ENCODE measurements at regions not wholly inside any gene's neighbourhood (a gene's known extent, or its start where the extent isn't known, plus 50 kb on each side); places are given as distances from the start of the nearest gene placed in this dataset.
A peak's percentile ranks its signal among the peaks of the same experiment; 100 is the strongest.

DNA sequence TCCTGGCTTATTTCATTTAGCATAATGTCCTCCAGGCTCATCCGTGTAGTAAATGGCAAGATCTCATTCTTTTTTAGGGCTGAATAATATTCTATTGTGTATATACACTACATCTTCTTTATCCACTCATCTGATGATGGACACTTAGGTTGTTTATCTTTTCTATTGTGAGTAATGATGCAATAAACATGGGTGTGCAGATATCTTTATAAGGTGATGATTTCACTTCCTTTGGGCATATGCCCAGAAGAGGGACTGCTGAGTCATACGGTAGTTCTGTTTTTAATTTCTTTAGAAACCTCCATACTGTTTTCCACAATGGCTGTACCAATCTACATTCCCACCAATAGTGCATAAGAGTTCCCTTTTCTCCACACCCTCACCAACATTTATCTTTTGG, 317.6 kb upstream of the CNKSR2 start:
- Mint-ChIP-seq H3K36me3 (no peaks in the 10 kb centered on the region), H3K9me3 (peaks cover 8 to 15% of the 10 kb centered on the region in 2 donors), H3K27ac (no peak overlapping the region)
- DNase-seq (ENCODE audit: low spot score in 2 of 2): no peak
- no peak for ATAC-seq

DNA sequence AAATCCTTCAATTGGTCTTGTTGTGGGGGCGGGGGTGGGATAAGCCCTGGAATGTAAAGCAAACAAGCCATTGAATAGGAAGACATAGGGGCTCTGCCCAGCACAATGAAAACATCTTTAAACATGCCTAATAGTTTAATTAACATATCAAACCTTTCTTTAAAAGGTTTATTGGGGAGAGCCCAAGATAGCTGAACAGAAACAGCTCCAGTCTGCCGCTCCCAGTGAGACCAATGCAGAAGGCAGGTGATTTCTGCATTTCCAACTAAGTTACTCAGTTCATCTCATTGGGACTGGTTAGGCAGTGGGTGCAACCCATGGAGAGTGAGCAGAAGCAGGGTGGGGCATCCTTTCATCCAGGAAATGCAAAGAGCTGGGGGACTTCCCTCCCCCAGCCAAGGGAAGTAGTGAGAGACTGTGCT, 327.2 kb upstream of the CNKSR2 start:
- no peaks in the 10 kb centered on the region for H3K36me3 Mint-ChIP-seq
- H3K9me3 Mint-ChIP-seq: no peaks in the 10 kb centered on the region
- no peak for DNase-seq (ENCODE audit: low spot score in 2 of 2)
- no peak overlapping the region for H3K27ac Mint-ChIP-seq
- ATAC-seq: no peak

DNA sequence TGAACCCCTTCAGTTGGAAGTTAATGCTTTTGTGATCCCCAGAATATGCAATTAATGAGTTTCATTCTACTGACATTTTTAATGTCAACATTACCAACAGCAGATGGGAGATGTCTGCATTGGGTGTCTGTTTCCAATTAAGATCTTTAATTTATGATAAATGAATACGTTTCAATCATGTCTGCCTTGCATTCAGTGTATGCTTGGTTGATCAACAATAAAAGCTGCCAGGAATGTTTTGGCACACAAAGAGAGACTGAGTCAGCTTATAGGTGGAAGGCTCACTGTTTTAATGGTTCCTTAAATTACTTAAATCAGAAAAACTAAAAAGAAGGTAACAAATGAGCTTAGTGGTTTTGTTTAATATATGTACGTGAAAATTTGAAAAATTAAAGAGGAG, 359.9 kb upstream of the CNKSR2 start:
- no peak overlapping the region for H3K27ac Mint-ChIP-seq
- H3K9me3 Mint-ChIP-seq: no peaks in the 10 kb centered on the region
- H3K36me3 Mint-ChIP-seq: no peaks in the 10 kb centered on the region

DNA sequence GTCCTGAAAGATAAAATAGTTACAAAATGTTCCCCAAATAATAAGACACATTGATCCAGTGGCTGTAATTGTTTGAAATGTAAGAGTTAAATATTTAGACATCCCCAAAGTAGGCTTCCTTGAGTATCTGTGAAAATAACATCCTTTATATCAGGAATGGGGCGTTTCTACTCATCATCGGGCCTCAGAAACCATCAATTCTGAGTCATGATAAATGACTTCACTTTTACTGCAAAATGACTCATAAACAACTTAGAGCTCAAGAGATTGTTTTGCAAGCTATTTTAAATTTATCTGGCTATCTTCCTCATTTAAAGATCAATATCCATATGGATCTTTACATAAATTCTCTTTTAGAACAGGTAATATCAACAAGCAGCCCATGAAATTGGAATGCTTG, 369.4 kb upstream of the CNKSR2 start:
- Mint-ChIP-seq H3K9me3 (no peaks in the 10 kb centered on the region), H3K36me3 (no peaks in the 10 kb centered on the region), H3K27ac (no peak overlapping the region)
- DNase-seq (ENCODE audit: low spot score in 2 of 2) (no peak), ATAC-seq (no peak)

More for the DNA sequence above, 359.9 kb upstream of the CNKSR2 start:
- ATAC-seq (no peak), DNase-seq (ENCODE audit: low spot score in 2 of 2) (no peak)

DNA sequence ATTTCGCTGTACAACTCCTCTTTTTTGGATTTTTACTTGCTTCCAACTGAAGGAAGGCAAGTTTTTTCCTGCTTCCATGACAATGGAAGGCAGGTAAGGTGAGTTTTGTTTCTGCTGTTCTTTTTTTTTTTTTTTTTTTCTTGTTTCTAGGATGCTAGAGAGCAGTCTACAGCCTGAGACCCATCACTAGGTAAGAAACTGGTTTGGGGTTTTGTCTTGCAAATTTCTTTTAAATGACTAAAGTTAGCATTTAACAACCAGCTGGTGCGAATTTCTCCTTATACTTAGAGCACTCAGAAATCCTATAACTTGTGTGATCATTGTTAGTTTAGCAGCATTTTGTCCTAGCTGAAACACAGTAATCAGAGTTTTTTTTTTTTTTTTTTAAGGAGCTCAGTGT, 378.4 kb upstream of the CNKSR2 start:
- Mint-ChIP-seq H3K27ac (no peak overlapping the region), H3K9me3 (no peaks in the 10 kb centered on the region), H3K36me3 (no peaks in the 10 kb centered on the region)
- ATAC-seq (no peak), DNase-seq (ENCODE audit: low spot score in 2 of 2) (no peak)

DNA sequence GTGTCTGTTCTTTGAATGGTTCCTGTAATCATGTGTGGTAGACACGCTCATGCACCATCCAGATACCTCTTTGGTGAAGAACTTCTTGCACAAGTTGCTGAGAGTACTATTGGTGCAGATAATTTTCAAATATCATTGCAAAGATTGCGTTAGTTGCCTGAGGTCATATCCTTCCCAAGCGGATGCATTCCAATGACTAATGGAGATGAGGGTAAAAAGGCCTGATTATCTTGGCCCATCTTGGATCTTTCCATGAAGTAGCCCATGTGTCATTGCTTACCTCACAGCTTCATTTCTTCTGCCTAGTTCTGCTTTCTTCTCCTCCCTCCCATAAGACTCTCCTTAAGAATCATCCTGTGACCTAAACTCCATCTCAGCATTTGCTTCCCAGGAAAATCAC, 384.9 kb upstream of the CNKSR2 start:
- Mint-ChIP-seq H3K9me3 (no peaks in the 10 kb centered on the region), H3K27ac (no peak overlapping the region), H3K36me3 (no peaks in the 10 kb centered on the region)
- no peak for DNase-seq (ENCODE audit: low spot score in 2 of 2)
- ATAC-seq: no peak

DNA sequence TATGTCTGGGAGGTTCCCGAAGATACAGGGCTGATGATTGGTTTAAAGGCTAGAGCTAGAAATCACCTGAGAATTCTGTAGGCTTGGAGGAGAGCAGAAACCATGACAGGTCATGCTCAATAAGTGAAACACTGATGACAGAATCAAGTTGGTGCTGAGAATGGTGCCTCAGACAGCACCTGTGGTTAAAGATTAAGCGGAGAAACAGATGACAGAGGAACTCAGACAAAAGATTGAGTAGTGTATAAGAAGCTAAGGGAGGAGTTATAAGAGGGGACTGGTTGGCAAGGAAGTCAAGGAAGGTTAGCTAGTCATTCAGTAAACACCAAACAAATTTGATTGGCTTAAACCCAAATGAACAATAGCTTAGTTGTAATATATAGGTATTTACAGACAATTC, 385.4 kb upstream of the CNKSR2 start:
- Mint-ChIP-seq H3K27ac (no peak overlapping the region), H3K36me3 (no peaks in the 10 kb centered on the region), H3K9me3 (no peaks in the 10 kb centered on the region)
- no peak for DNase-seq (ENCODE audit: low spot score in 2 of 2)
- peak in 1 of 2 donors; percentile 46 for ATAC-seq

DNA sequence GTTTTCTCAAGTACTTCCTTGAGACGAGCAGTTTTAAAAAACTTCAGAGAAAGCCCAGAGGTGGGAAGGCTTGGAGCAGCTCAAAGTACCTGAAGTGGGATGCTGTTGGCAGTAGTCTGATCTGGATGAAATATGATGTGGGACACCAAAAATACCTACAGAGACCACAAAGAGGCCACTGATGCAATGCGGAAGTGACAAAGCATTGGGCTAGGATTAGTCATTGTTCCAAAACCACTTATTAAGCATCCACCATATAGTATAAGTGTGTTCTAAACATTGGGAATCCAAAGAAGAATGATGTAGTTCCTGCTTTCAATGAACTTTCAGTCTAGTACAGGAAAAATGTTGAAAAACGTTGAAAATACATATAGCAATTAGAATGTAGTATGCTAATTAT, 386.1 kb upstream of the CNKSR2 start:
- Mint-ChIP-seq H3K9me3 (no peaks in the 10 kb centered on the region), H3K36me3 (no peaks in the 10 kb centered on the region), H3K27ac (no peak overlapping the region)
- ATAC-seq (no peak), DNase-seq (ENCODE audit: low spot score in 2 of 2) (no peak)

DNA sequence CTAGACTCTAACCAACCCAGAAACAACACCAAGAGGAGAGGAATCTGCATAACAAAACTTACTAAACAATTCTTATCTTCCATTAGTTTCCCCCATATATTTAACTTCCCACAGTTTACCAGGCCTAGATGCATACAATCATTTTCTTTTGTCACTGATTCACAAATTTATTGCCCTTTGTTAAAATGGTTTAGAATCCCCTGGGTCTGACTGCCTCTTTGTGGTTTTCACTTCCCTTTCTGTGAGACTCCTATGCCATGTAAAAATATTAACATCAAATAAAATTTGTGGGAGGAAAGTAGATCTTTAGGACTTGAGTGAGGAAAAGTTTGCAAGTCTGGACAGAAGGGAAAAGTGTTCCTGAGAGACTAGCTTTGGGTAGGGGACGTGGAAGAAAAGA, 393.8 kb upstream of the CNKSR2 start:
- no peak overlapping the region for H3K27ac Mint-ChIP-seq
- ATAC-seq: no peak
- no peaks in the 10 kb centered on the region for H3K9me3 Mint-ChIP-seq
- DNase-seq (ENCODE audit: low spot score in 2 of 2): no peak
- no peaks in the 10 kb centered on the region for H3K36me3 Mint-ChIP-seq

DNA sequence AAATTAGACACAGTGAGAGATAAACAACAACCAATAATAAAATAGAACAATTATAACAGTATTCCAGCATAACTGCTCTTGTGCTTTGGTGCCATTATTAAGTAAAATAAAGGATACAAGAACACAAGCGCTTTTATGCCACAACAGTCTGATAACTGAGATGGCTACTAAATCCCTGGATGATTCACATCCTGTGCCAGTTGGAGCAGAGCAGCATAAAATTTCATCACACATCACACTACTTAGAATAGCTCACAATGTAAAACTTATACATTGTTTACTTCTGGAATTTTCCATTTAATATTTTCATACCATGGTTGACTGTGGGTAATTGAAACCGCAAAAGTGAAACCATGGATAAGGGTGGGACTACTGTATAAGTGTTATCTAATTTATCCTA, 399.9 kb upstream of the CNKSR2 start:
- no peak for ATAC-seq
- no peaks in the 10 kb centered on the region for H3K9me3 Mint-ChIP-seq
- DNase-seq (ENCODE audit: low spot score in 2 of 2): no peak
- no peak overlapping the region for H3K27ac Mint-ChIP-seq
- H3K36me3 Mint-ChIP-seq: no peaks in the 10 kb centered on the region

DNA sequence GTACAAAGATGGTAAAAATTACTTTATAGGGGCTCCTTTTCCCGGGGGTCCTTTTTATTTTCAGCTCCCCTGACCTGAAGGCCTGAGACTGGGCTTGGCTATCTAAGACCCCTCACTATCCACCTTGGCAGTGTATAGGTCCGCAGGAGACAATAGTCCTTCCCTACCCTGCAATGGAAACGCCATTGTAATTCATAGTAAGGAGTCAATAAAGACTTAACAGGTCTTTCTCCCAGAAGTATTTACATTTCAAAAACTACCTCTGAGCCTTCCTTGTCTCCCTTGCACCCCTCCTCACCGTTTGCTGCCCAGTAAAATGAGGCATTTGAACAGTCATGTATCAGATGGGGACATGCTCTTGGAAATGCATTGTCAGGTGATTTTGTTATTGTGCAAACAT, 401.2 kb upstream of the CNKSR2 start:
- no peaks in the 10 kb centered on the region for H3K9me3 Mint-ChIP-seq
- no peak overlapping the region for H3K27ac Mint-ChIP-seq
- no peak for DNase-seq (ENCODE audit: low spot score in 2 of 2)
- ATAC-seq: no peak
- H3K36me3 Mint-ChIP-seq: no peaks in the 10 kb centered on the region

DNA sequence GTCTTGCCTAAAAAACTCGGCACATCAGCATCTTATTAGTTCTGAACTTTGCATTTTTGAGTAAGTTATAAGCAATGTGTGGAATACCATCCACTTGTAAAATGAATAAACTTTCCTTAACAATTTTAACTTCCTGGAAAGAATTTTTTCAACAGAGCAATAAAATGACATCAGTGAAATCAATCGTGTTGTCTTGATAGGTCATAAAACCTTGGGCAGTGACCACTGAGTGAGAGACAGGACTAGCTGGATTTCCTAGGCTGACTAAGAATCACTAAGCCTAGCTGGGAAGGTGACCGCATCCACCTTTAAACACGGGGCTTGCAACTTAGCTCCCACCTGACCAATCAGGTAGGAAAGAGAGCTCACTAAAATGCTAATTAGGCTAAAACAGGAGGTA, 403.0 kb upstream of the CNKSR2 start:
- ATAC-seq (no peak), DNase-seq (ENCODE audit: low spot score in 2 of 2) (no peak)
- H3K36me3 Mint-ChIP-seq: no peaks in the 10 kb centered on the region
- H3K9me3 Mint-ChIP-seq: peaks cover 0 to 3% of the 10 kb centered on the region in 2 donors
- no peak overlapping the region for H3K27ac Mint-ChIP-seq

DNA sequence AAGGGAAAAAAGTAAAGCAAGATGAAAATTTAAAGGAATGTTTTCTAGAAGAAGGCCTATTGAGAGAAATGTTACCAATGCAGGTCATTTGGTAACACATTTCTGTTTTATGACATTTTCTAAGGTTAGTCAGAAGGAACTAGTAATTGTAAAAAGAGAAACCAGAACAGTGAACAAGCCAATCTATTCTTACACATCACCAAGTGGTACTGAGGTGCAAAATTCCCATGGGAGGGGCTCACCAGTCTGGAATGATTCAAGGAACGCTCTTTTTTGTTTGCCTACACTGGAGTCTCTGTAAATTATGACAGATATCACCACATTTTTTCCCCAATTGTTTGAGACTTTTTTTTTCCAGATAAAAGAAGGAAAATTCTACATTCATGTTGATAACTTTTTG, 404.7 kb upstream of the CNKSR2 start:
- Mint-ChIP-seq H3K36me3 (no peaks in the 10 kb centered on the region), H3K9me3 (peaks cover 0 to 3% of the 10 kb centered on the region in 2 donors), H3K27ac (no peak overlapping the region)
- DNase-seq (ENCODE audit: low spot score in 2 of 2): no peak
- no peak for ATAC-seq

DNA sequence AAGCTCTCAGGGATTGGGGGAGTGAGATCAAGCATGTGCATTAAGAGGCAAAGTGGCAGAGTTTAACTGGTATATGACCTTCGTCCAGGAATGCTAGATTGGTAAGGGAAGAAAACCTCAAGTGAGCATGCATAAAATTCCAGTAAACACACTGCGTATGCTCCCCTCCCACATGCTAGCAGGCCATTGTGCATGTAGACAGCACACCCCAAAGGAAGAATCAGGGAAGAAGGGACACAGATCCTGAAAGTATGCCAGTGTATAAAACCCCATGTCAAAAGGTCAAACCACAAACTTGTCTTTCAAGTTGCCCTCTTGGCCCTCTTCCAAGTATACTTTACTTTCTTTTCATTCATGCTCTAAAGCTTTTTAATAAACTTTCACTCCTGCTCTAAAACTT, 405.2 kb upstream of the CNKSR2 start:
- no peak overlapping the region for H3K27ac Mint-ChIP-seq
- H3K9me3 Mint-ChIP-seq: peaks cover 0 to 3% of the 10 kb centered on the region in 2 donors
- no peaks in the 10 kb centered on the region for H3K36me3 Mint-ChIP-seq
- ATAC-seq: no peak
- DNase-seq (ENCODE audit: low spot score in 2 of 2): no peak

DNA sequence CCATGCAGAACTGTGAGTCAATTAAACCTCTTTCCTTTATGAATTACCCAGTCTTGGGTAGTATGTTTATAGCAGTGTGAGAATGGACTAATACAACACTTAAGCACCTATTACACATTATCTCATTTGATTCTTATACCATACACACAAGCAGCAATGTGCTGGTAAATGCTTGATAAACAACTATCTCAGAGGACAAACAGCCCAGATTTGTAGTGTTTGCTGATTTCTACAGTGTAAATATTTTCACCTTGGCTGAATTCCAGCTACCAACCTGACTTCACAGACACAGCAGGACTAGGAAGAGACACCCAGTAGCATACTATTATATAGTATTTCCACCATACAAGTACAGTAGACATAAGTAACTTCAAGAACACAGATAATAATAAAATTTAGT, 406.5 kb upstream of the CNKSR2 start:
- ATAC-seq: no peak
- peaks cover 0 to 3% of the 10 kb centered on the region in 2 donors for H3K9me3 Mint-ChIP-seq

DNA sequence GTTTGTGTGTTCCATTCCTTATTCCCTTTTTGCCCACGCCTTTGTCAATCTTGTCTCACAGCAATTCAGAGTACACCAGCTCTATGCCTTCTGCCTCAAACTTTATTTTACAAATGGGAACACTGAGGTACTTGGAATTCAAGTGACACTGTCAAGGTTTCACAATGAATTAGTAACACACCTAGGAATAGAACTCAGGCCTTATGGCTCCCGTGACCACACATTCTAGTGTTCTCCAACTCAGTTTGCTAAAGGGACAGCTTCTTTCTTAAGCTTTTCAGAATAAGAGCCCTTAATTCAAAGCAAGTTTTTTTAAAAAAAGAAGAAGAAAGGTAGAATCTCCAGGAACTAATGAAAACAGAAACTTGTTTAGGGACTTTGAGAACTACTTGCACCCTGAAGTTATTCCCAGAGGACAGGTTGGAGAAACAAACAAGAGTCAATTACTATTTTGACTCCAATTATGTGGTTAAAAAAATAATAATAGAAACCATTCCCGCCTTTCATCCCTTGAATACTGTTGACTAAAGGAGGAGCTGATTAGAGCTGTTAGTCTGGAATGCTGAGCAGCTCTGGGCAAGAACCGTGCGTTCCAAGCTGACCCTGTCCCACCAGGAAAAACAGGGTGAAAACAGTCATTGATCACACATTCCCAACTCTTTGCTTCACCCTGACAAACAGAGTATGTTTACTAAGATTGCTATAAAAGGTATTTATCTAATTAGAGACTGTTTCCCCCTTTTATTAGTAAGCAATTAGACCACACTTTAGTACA, 408.8 kb upstream of the CNKSR2 start:
- Mint-ChIP-seq H3K9me3 (peaks cover 0 to 3% of the 10 kb centered on the region in 2 donors), H3K36me3 (no peaks in the 10 kb centered on the region), H3K27ac (no peak overlapping the region)
- DNase-seq (ENCODE audit: low spot score in 2 of 2) (no peak), ATAC-seq (no peak)

More for the DNA sequence above, 406.5 kb upstream of the CNKSR2 start:
- no peak for DNase-seq (ENCODE audit: low spot score in 2 of 2)
- H3K36me3 Mint-ChIP-seq: no peaks in the 10 kb centered on the region
- no peak overlapping the region for H3K27ac Mint-ChIP-seq

DNA sequence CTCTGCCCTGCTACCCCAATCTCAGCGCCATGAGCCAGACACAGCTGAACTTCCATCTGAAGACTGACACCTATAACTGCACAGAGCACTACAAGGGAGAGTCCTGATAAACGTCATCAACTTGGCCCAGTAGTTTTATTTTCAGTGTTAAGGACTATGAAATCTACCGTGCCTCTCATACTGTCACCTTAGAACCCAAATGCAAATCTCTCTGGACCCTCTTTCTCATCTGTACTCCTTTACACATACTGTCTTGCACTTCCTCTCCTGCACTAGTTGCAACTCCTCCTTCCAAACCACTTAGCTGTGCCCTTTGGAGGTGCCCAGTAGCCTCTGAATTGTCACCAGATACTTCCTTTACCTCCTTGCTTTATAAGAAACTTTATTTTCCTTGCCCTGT, 420.2 kb upstream of the CNKSR2 start:
- ATAC-seq: no peak
- no peaks in the 10 kb centered on the region for H3K9me3 Mint-ChIP-seq
- H3K36me3 Mint-ChIP-seq: no peaks in the 10 kb centered on the region
- no peak overlapping the region for H3K27ac Mint-ChIP-seq
- DNase-seq (ENCODE audit: low spot score in 2 of 2): no peak

DNA sequence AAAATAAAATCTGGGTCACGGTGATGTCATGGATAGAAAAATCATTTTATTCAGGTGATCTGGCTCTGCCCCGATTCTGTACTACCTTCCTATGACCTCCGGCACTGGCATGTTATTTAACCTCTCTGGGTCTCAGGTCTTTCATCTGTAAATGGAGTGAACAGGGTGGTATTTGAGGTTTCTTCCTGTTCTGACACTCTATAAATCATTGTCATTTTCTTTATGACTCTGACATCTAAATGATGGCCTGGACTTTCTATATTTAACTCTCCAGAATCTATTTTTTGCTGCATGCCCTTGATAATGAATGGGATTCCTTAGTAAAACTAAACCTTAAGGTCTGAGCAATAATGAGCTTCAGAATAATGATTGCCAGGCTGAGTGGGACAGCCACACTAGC, 422.0 kb upstream of the CNKSR2 start:
- Mint-ChIP-seq H3K36me3 (no peaks in the 10 kb centered on the region), H3K9me3 (no peaks in the 10 kb centered on the region), H3K27ac (no peak overlapping the region)
- no peak for ATAC-seq
- no peak for DNase-seq (ENCODE audit: low spot score in 2 of 2)
